ENCODE measurements at regions not wholly inside any gene's neighbourhood (a gene's known extent, or its start where the extent isn't known, plus 50 kb on each side); places are given as distances from the start of the nearest gene placed in this dataset.
A peak's percentile ranks its signal among the peaks of the same experiment; 100 is the strongest.

DNA sequence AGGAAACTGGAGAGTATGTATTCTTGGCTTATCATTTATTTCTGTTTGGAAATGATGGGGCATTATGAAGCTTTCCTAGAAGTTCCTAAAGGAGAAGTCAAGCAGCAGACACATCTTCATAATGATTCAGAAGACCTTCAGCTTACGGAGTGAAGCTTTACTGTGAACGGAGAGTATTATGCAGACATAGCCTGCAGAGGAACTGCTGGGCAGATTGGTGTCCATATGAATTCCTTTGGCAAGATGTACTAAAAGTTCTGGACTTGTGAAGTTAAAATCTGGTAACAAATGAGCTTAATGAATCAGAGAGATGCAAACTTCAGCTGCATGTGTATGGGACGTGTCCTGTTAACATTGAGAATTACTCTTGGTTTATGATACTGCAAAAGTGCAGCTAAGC, 60.1 kb downstream of the NABP1 start:
- DNase-seq (ENCODE audit: extremely low spot score, insufficient read length, low read depth) = no peak
- FAIRE-seq = no peak

GRCh38 chr2:191738667-191739066, 60.7 kb downstream of the NABP1 start:
- no peak for DNase-seq (ENCODE audit: extremely low spot score, insufficient read length, low read depth)
- no peak for FAIRE-seq

DNA sequence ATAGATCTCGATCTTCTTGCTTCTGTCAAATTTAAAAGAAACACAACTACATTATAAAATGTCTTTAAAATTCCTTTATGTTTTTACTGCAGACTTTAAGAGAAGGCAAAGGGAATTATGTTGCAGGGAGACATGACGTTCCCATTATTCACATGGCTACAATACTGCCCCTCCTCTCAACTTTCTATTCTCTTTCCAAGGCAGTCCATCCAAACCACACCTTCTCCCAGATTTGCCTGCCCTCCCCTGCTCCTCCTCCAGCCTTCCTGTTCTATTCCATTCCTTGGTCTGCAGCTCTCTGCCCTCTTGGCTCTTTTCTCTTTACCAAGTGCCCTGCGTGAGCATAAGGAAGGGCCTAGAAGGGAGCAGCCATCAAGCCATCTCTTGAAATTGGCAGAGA, 61.3 kb downstream of the NABP1 start:
- FAIRE-seq (no peak), DNase-seq (ENCODE audit: extremely low spot score, insufficient read length, low read depth) (no peak)

DNA sequence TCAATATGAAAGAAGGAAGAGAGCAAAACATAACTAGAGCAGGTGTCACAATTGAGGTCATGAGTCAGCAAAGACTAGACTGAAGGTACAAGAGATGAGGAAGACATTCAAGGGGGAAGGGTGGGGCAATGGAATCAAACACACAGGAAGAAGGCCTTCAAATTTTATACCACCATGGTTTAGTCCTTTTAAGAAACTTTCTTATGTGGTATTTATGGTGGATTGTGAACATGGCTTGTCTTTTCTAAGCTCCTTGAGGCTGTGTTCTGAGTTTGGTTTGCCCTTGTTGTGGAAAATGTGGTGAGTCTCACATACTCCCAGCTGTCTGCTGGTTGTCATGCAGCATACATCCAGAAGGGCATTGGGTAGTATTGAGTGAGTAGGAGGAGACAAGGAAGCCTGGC, 62.1 kb downstream of the NABP1 start:
- no peak for FAIRE-seq

DNA sequence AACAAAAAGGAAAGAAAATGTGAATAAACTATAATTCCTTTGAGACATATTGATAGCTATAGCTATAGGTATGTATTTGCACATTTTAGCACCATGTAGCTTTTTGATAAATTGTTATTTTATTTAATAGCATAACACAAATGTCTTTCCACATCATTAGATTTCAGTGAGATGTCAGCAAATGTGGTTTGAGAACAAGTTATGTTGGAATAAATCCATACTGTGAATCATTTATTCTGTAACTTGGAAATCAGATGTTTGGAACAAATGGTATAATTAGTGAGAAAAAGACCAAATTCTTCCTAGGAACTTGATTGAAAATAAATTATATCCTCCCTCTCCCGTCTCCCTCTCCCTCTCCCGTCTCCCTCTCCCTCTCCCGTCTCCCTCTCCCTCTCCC, 62.8 kb downstream of the NABP1 start:
- DNase-seq (ENCODE audit: extremely low spot score, insufficient read length, low read depth) = no peak

More for the DNA sequence above, 62.1 kb downstream of the NABP1 start:
- no peak for DNase-seq (ENCODE audit: extremely low spot score, insufficient read length, low read depth)

GRCh38 chr2:191746346-191747169, 68.6 kb downstream of the NABP1 start:
- DNase-seq (ENCODE audit: extremely low spot score, insufficient read length, low read depth) = no peak
- FAIRE-seq = no peak

More for the DNA sequence above, 62.8 kb downstream of the NABP1 start:
- no peak for FAIRE-seq

DNA sequence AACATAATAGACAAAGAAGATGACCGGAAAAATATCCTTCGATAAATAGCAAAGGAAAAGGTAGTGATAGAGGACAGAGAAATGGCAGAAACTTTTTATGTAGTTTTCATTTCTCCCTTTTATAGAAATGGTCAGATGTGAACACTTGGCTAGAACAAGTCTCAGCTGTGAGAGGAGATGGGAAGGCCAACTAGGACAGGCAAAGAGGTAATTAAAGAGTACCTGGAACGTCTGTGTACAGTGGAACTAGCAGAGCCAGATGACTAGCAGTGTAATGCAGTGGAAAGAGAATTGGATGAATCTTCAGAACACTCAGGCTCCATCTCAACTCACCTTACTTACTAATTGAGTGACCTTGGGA, 69.2 kb downstream of the NABP1 start:
- DNase-seq (ENCODE audit: extremely low spot score, insufficient read length, low read depth) (no peak), FAIRE-seq (no peak)

DNA sequence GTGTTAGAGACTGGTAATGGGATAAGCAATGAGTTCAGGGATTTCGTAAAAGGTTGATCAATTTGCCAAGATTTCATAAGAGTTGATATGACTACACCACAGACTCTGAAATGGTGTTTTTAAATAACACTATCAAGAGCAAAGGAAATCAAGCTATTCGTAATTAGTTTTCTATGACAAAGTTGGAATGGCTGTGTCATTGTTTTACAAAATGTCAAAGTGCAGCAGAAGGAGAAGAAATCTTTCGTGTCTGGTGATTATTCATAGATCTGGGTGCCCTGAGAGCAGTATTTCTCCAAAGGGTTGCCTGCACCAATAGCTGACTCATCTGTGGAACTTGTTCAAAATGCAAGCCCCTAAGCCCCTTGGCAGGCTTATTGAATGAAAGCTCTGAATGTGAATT, 70.1 kb downstream of the NABP1 start:
- FAIRE-seq = no peak
- DNase-seq (ENCODE audit: extremely low spot score, insufficient read length, low read depth) = no peak

GRCh38 chr2:191748528-191749180, 70.7 kb downstream of the NABP1 start:
- peak; percentile 83 for FAIRE-seq
- no peak for DNase-seq (ENCODE audit: extremely low spot score, insufficient read length, low read depth)

DNA sequence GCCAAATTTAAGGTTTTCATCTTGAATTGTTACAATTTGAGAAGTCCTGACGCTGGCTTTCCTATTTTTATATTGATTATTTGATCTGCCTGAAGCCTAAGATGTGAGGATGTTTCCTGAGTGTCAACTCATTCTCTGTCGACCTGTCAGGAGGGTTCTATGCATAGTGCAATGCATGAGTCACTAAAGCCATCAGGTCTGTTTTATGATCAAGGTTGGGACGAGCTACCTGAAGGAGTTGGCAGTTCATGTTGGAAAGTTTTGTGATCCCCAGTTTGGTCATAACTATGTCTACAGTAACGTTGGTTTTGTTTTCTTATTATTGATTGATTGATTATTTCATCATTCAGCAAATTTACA, 71.2 kb downstream of the NABP1 start:
- FAIRE-seq (peak; percentile 44), DNase-seq (ENCODE audit: extremely low spot score, insufficient read length, low read depth) (no peak)

DNA sequence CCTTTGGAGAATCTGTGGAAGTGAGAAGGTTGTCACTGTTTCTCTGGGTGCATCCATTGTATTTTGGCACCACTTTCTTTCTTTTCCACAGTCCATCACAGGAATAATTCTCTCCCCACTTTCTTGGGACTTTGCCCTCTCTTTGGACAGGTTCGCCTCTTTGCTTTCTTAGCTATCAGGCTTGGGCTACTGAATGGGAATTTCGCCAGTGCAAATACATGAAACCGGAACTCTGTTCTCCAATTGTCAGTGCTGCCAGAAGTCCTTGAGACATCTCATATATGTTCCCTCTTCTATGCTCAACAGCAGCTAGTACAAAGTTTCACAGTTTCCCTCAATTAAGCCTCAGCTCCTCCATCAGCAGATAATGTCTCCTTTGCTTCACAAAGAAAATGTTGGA, 76.2 kb downstream of the NABP1 start:
- no peak for FAIRE-seq
- DNase-seq (ENCODE audit: extremely low spot score, insufficient read length, low read depth) = no peak

GRCh38 chr2:191756761-191757160, 78.8 kb downstream of the NABP1 start:
- DNase-seq (ENCODE audit: extremely low spot score, insufficient read length, low read depth) (no peak), FAIRE-seq (no peak)

GRCh38 chr2:191757208-191757607, 79.3 kb downstream of the NABP1 start:
- FAIRE-seq (no peak), DNase-seq (ENCODE audit: extremely low spot score, insufficient read length, low read depth) (no peak)

- DNase-seq (ENCODE audit: extremely low spot score, insufficient read length, low read depth) (peak; percentile 57), FAIRE-seq (peak; percentile 93)
Observed at GRCh38 chr2:191758518-191759507, 80.9 kb downstream of the NABP1 start.

DNA sequence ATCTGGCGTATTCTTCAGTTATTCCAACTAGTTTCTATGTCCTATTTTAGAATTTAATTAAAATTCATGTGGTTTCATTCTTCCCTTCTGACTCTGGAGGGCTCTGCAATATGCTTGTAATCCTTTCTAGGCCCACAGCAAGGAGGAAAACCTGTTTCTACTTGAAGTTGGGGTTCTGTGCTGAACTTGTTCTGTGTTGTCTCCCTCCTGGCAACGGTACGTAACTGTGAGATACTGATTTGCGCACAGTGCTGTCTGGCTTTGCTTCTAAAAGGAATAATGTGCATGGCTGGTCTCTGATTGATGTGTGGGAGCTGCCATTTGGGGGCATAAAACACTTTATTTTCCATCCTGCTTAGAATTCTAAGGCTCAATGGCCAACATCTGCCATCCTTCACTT, 81.7 kb downstream of the NABP1 start:
- DNase-seq (ENCODE audit: extremely low spot score, insufficient read length, low read depth) (no peak), FAIRE-seq (no peak)

GRCh38 chr2:191760655-191761262, 82.8 kb downstream of the NABP1 start:
- no peak for FAIRE-seq
- no peak for DNase-seq (ENCODE audit: extremely low spot score, insufficient read length, low read depth)

DNA sequence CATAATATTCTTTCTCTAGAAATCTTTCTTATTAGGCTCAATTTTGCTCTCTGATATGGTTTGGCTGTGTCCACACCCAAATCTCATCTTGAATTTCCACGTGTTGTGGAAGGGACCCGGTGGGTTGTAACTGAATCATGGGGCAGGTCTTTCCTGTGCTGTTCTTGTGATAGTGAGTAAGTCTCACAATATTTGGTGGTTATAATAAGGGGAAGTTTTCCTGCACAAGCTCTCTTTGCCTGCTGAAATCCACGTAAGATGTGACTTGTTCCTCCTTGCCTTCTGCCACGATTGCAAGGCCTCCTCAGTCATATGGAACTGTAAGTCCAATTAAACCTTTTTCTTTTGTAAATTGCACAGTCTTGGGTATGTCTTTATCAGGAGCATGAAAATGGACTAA, 73.8 kb downstream of the CAVIN2 start:
- FAIRE-seq (no peak), DNase-seq (ENCODE audit: extremely low spot score, insufficient read length, low read depth) (no peak)

GRCh38 chr2:191777351-191777750, 69.5 kb downstream of the CAVIN2 start:
- no peak for DNase-seq (ENCODE audit: extremely low spot score, insufficient read length, low read depth)
- FAIRE-seq = no peak

GRCh38 chr2:191778041-191778440, 68.8 kb downstream of the CAVIN2 start:
- DNase-seq (ENCODE audit: extremely low spot score, insufficient read length, low read depth) = no peak
- no peak for FAIRE-seq

DNA sequence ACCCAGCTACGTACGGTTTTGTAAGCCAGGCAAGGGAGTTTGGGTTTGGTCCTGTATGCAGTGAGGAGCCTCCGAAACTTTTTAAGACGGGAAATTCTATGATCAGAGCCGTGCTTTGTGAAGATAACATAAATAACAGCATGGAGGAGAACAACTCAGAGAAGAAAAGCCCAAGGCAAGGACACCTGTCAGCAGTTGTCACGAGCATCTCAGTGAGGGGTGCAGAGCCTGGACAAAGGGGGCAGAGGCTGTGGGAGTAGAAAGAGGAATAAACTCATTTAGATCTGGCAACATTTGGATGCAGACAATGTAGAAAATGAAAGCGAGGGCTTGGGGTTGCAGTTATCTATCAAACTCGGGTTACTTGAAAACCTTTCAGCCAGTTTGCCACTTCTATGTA, 64.5 kb downstream of the CAVIN2 start:
- FAIRE-seq = no peak
- no peak for DNase-seq (ENCODE audit: extremely low spot score, insufficient read length, low read depth)

Measured in GM18507 (cell line).